ENCODE measurements at regions not wholly inside any gene's neighbourhood (a gene's known extent, or its start where the extent isn't known, plus 50 kb on each side); places are given as distances from the start of the nearest gene placed in this dataset.
"Not testable (repeated sequence)": the region's sequence is repeated elsewhere in the genome, so short reads cannot be mapped to it uniquely, and the experiment has no call there.

GRCh38 chr19:20294181-20294580 lies 127.2 kb downstream of the ZNF486 start:
- H3K36me3 ChIP-seq (ENCODE audit: control insufficient read depth, insufficient read depth, low read length): no peaks in the 10 kb centered on the region
- H3K27me3 ChIP-seq (ENCODE audit: control insufficient read depth, insufficient read depth, low read length): no peaks in the 10 kb centered on the region
- FAIRE-seq: no peak
- no peak for TF ChIP-seq CTCF (IDR thresholded peaks at IDR 0.05; ENCODE audit: insufficient read depth, low read length, severe bottlenecking)
- no peak overlapping the region for H3K4me3 ChIP-seq (ENCODE audit: low read depth, low read length)
- DNase-seq (ENCODE audit: low read depth): no peak

GRCh38 chr19:20292520-20292919 lies 125.5 kb downstream of the ZNF486 start:
- not testable (repeated sequence) for H3K36me3 ChIP-seq (ENCODE audit: control insufficient read depth, insufficient read depth, low read length); DNase-seq (ENCODE audit: low read depth); H3K4me3 ChIP-seq (ENCODE audit: low read depth, low read length); FAIRE-seq; H3K27me3 ChIP-seq (ENCODE audit: control insufficient read depth, insufficient read depth, low read length)

- no peak for TF ChIP-seq CTCF (IDR thresholded peaks at IDR 0.05; ENCODE audit: insufficient read depth, low read length, severe bottlenecking)
- Histone ChIP-seq H3K36me3 (ENCODE audit: control insufficient read depth, insufficient read depth, low read length) (no peaks in the 10 kb centered on the region), H3K4me3 (ENCODE audit: low read depth, low read length) (no peak overlapping the region), H3K27me3 (ENCODE audit: control insufficient read depth, insufficient read depth, low read length) (no peaks in the 10 kb centered on the region)
- FAIRE-seq (no peak), DNase-seq (ENCODE audit: low read depth) (no peak)
Observed at GRCh38 chr19:20289186-20289585, 122.2 kb downstream of the ZNF486 start.

GRCh38 chr19:20287070-20287469 lies 120.1 kb downstream of the ZNF486 start:
- no peak for TF ChIP-seq CTCF (IDR thresholded peaks at IDR 0.05; ENCODE audit: insufficient read depth, low read length, severe bottlenecking)
- FAIRE-seq (peak; percentile 55), DNase-seq (ENCODE audit: low read depth) (no peak)
- Histone ChIP-seq H3K36me3 (ENCODE audit: control insufficient read depth, insufficient read depth, low read length) (no peaks in the 10 kb centered on the region), H3K27me3 (ENCODE audit: control insufficient read depth, insufficient read depth, low read length) (no peaks in the 10 kb centered on the region), H3K4me3 (ENCODE audit: low read depth, low read length) (no peak overlapping the region)

- H3K36me3 ChIP-seq (ENCODE audit: control insufficient read depth, insufficient read depth, low read length); FAIRE-seq; H3K4me3 ChIP-seq (ENCODE audit: low read depth, low read length); H3K27me3 ChIP-seq (ENCODE audit: control insufficient read depth, insufficient read depth, low read length); DNase-seq (ENCODE audit: low read depth): not testable (repeated sequence)
Observed at GRCh38 chr19:20285876-20286275, 118.9 kb downstream of the ZNF486 start.

GRCh38 chr19:20279516-20279915 lies 112.5 kb downstream of the ZNF486 start:
- FAIRE-seq: no peak

More at GRCh38 chr19:20279516-20279915, 112.5 kb downstream of the ZNF486 start:
- no peak for DNase-seq (ENCODE audit: low read depth)
- H3K4me3 ChIP-seq (ENCODE audit: low read depth, low read length): no peak overlapping the region
- no peak for TF ChIP-seq CTCF (IDR thresholded peaks at IDR 0.05; ENCODE audit: insufficient read depth, low read length, severe bottlenecking)
- no peaks in the 10 kb centered on the region for H3K36me3 ChIP-seq (ENCODE audit: control insufficient read depth, insufficient read depth, low read length)
- H3K27me3 ChIP-seq (ENCODE audit: control insufficient read depth, insufficient read depth, low read length): no peaks in the 10 kb centered on the region

All from bronchial epithelial cell (primary cell).